Caki2 (cell line): ENCODE measurements at regions not wholly inside any gene's neighbourhood (a gene's known extent, or its start where the extent isn't known, plus 50 kb on each side); places are given as distances from the start of the nearest gene placed in this dataset.
A peak's percentile ranks its signal among the peaks of the same experiment; 100 is the strongest.

ENCODE experiments used
- DNase-seq: peaks from one replicate; pipeline ENCODE4 v3.0.0-alpha.2; 2015; ENCODE audit warnings: low read depth
- in situ Hi-C: cut with HindIII; loops from 2 replicates; pipeline ENCODE4 v1.10.0; 2016; ENCODE audit warnings: low sequenced_read_pairs, low pct_unique_long_range_greater_than_20kb, mixed read lengths

GRCh38 chr2:72011370-72011689 lies 136.3 kb downstream of the CYP26B1 start:
- in situ Hi-C loops = no loop called here

GRCh38 chr2:72010647-72011369 lies 136.9 kb downstream of the CYP26B1 start:
- in situ Hi-C loops = no loop called here
- DNase-seq = no peak

More at GRCh38 chr2:72011370-72011689, 136.3 kb downstream of the CYP26B1 start:
- no peak for DNase-seq

- no peak for DNase-seq
- in situ Hi-C loops = no loop called here
Measured at GRCh38 chr2:72008608-72009007, 139.1 kb downstream of the CYP26B1 start.

- in situ Hi-C loops = no loop called here
- DNase-seq = no peak
Measured at GRCh38 chr2:72007402-72007801, 140.3 kb downstream of the CYP26B1 start.

- in situ Hi-C loops = no loop called here
Measured at GRCh38 chr2:72006188-72006736, 141.4 kb downstream of the CYP26B1 start.

GRCh38 chr2:72004976-72005375 lies 142.7 kb downstream of the CYP26B1 start:
- no peak for DNase-seq
- in situ Hi-C loops = no loop called here

More at GRCh38 chr2:72006188-72006736, 141.4 kb downstream of the CYP26B1 start:
- no peak for DNase-seq

GRCh38 chr2:72004201-72004915 lies 143.3 kb downstream of the CYP26B1 start:
- in situ Hi-C loops = no loop called here
- DNase-seq = no peak

GRCh38 chr2:72003796-72004195 lies 143.9 kb downstream of the CYP26B1 start:
- DNase-seq = no peak
- in situ Hi-C loops = no loop called here

- no peak for DNase-seq
- in situ Hi-C loops = no loop called here
Measured at GRCh38 chr2:72003124-72003523, 144.5 kb downstream of the CYP26B1 start.

- in situ Hi-C loops = no loop called here
- DNase-seq = no peak
Measured at GRCh38 chr2:72001937-72002690, 145.5 kb downstream of the CYP26B1 start.

- in situ Hi-C loops = no loop called here
- no peak for DNase-seq
Measured at GRCh38 chr2:72000110-72000509, 147.6 kb downstream of the CYP26B1 start.

- in situ Hi-C loops = no loop called here
- no peak for DNase-seq
Measured at GRCh38 chr2:71999580-71999979, 148.1 kb downstream of the CYP26B1 start.

GRCh38 chr2:71997843-71998242 lies 149.8 kb downstream of the CYP26B1 start:
- no peak for DNase-seq
- in situ Hi-C loops = no loop called here

GRCh38 chr2:71995067-71995665 lies 152.5 kb downstream of the CYP26B1 start:
- in situ Hi-C loops = no loop called here
- DNase-seq = peak; percentile 47

- DNase-seq = no peak
- in situ Hi-C loops = no loop called here
Measured at GRCh38 chr2:71992036-71992435, 155.6 kb downstream of the CYP26B1 start.

GRCh38 chr2:71991397-71991796 lies 156.3 kb downstream of the CYP26B1 start:
- in situ Hi-C loops = no loop called here
- DNase-seq = no peak

GRCh38 chr2:71990826-71991225 lies 156.8 kb downstream of the CYP26B1 start:
- no peak for DNase-seq
- in situ Hi-C loops = no loop called here

- in situ Hi-C loops = no loop called here
Measured at GRCh38 chr2:71990122-71990521, 157.5 kb downstream of the CYP26B1 start.

GRCh38 chr2:71989671-71990070 lies 158.0 kb downstream of the CYP26B1 start:
- DNase-seq = no peak
- in situ Hi-C loops = no loop called here

More at GRCh38 chr2:71990122-71990521, 157.5 kb downstream of the CYP26B1 start:
- DNase-seq = no peak
